ENCODE measurements at regions not wholly inside any gene's neighbourhood (a gene's known extent, or its start where the extent isn't known, plus 50 kb on each side); places are given as distances from the start of the nearest gene placed in this dataset.

- Histone ChIP-seq H4K20me1 (ENCODE audit: control insufficient read depth, insufficient read depth, low read length, poor library complexity, severe bottlenecking) (no peaks in the 10 kb centered on the region), H3K9ac (ENCODE audit: low read length) (no peak overlapping the region), H3K4me1 (ENCODE audit: control insufficient read depth in 2 of 2, insufficient read depth in 2 of 2, low read length in 2 of 2) (no peaks in the 10 kb centered on the region), H3K79me2 (ENCODE audit: control insufficient read depth, insufficient read depth, low read length) (no peaks in the 10 kb centered on the region), H3K9me3 (ENCODE audit: control extremely low read depth in 1 of 3, control insufficient read depth in 2 of 3, insufficient read depth in 1 of 3, low read length in 2 of 3) (peaks cover 0 to 3% (median 0%) of the 10 kb centered on the region in 3 donors), H3K27me3 (replicated peaks in 1 of 4; ENCODE audit: control extremely low read depth in 1 of 4, control insufficient read depth in 3 of 4, insufficient read depth in 4 of 4, low read length in 3 of 4) (no peaks in the 10 kb centered on the region), H3K4me2 (replicated peaks; ENCODE audit: low read depth, low read length, poor library complexity, severe bottlenecking) (no peak overlapping the region), H3K36me3 (replicated peaks in 1 of 2; ENCODE audit: control extremely low read depth in 1 of 2, control insufficient read depth in 1 of 2, extremely low read depth in 1 of 2, insufficient read depth in 2 of 2, low read length in 1 of 2) (no peaks in the 10 kb centered on the region), H3K27ac (ENCODE audit: low read length in 2 of 2) (no peak overlapping the region), H2AFZ (ENCODE audit: insufficient read depth, low read depth, low read length, poor library complexity, severe bottlenecking) (no peak overlapping the region), H3K4me3 (ENCODE audit: control extremely low read depth in 1 of 5, extremely low read depth in 1 of 5, insufficient read depth in 1 of 5, low read depth in 2 of 5, low read length in 4 of 5) (no peak overlapping the region)
- H3K4me1 Mint-ChIP-seq = no peaks in the 10 kb centered on the region
- 77% methylated on average over 3 of the region's 3 CpGs for WGBS (ENCODE audit: insufficient coverage)
- no peak overlapping the region for H3K27ac Mint-ChIP-seq
- peaks cover 8% of the 10 kb centered on the region for H3K27me3 Mint-ChIP-seq
- intact Hi-C loops (cut with micrococcal nuclease) = no loop called here
- POLR2A ChIA-PET = no interaction called here
- CTCF ChIA-PET = no interaction called here
- no peak for TF ChIP-seq CTCF (IDR thresholded peaks at IDR 0.05)
- no peak for TF ChIP-seq EZH2 (IDR thresholded peaks at IDR 0.05; ENCODE audit: borderline replicate concordance, insufficient read depth, low read depth, low read length, poor library complexity, severe bottlenecking)
- H3K9me3 Mint-ChIP-seq (ENCODE audit: insufficient read depth) = no peaks in the 10 kb centered on the region
- ATAC-seq (ENCODE audit: low read depth) = no peak
- no peak overlapping the region for H3K4me3 Mint-ChIP-seq
- DNase-seq = no peak
These were observed 296.9 kb upstream of the SORL1-AS1 start for GRCh38 chr11:121749691-121750090.

GRCh38 chr11:121748068-121748467 lies 295.3 kb upstream of the SORL1-AS1 start:
- intact Hi-C loops (cut with micrococcal nuclease) = no loop called here
- H3K4me2 ChIP-seq (replicated peaks; ENCODE audit: low read depth, low read length, poor library complexity, severe bottlenecking) = no peak overlapping the region

More at GRCh38 chr11:121748068-121748467, 295.3 kb upstream of the SORL1-AS1 start:
- Mint-ChIP-seq H3K27ac (no peak overlapping the region), H3K9me3 (ENCODE audit: insufficient read depth) (peaks cover 4% of the 10 kb centered on the region), H3K4me1 (no peaks in the 10 kb centered on the region), H3K4me3 (no peak overlapping the region), H3K27me3 (peaks cover 12% of the 10 kb centered on the region)
- TF ChIP-seq CTCF (IDR thresholded peaks at IDR 0.05) (no peak), EZH2 (IDR thresholded peaks at IDR 0.05; ENCODE audit: borderline replicate concordance, insufficient read depth, low read depth, low read length, poor library complexity, severe bottlenecking) (no peak)
- ATAC-seq (ENCODE audit: low read depth) = no peak
- no CpG with 5 or more reads among the region's 1 CpG for WGBS (ENCODE audit: insufficient coverage)
- no peak overlapping the region for H2AFZ ChIP-seq (ENCODE audit: insufficient read depth, low read depth, low read length, poor library complexity, severe bottlenecking)
- H3K79me2 ChIP-seq (ENCODE audit: control insufficient read depth, insufficient read depth, low read length) = no peaks in the 10 kb centered on the region
- H3K27ac ChIP-seq (ENCODE audit: low read length in 2 of 2) = no peak overlapping the region
- no peak overlapping the region for H3K9ac ChIP-seq (ENCODE audit: low read length)
- DNase-seq = no peak
- H3K4me3 ChIP-seq (ENCODE audit: control extremely low read depth in 1 of 5, extremely low read depth in 1 of 5, insufficient read depth in 1 of 5, low read depth in 2 of 5, low read length in 4 of 5) = no peak overlapping the region
- H3K4me1 ChIP-seq (ENCODE audit: control insufficient read depth in 2 of 2, insufficient read depth in 2 of 2, low read length in 2 of 2) = no peaks in the 10 kb centered on the region
- H3K27me3 ChIP-seq (replicated peaks in 1 of 4; ENCODE audit: control extremely low read depth in 1 of 4, control insufficient read depth in 3 of 4, insufficient read depth in 4 of 4, low read length in 3 of 4) = no peaks in the 10 kb centered on the region
- H3K9me3 ChIP-seq (ENCODE audit: control extremely low read depth in 1 of 3, control insufficient read depth in 2 of 3, insufficient read depth in 1 of 3, low read length in 2 of 3) = peaks cover 5 to 9% (median 6%) of the 10 kb centered on the region in 3 donors
- ChIA-PET CTCF (no interaction called here), POLR2A (no interaction called here)
- no peaks in the 10 kb centered on the region for H3K36me3 ChIP-seq (replicated peaks in 1 of 2; ENCODE audit: control extremely low read depth in 1 of 2, control insufficient read depth in 1 of 2, extremely low read depth in 1 of 2, insufficient read depth in 2 of 2, low read length in 1 of 2)
- H4K20me1 ChIP-seq (ENCODE audit: control insufficient read depth, insufficient read depth, low read length, poor library complexity, severe bottlenecking) = no peaks in the 10 kb centered on the region
